NCI-H1694 (cell line): ENCODE measurements at regions not wholly inside any gene's neighbourhood (a gene's known extent, or its start where the extent isn't known, plus 50 kb on each side); places are given as distances from the start of the nearest gene placed in this dataset.

Source experiments
- DNase-seq: peaks from one replicate; lab custom pipeline; 2025; lab: John Stamatoyannopoulos, UW

DNA sequence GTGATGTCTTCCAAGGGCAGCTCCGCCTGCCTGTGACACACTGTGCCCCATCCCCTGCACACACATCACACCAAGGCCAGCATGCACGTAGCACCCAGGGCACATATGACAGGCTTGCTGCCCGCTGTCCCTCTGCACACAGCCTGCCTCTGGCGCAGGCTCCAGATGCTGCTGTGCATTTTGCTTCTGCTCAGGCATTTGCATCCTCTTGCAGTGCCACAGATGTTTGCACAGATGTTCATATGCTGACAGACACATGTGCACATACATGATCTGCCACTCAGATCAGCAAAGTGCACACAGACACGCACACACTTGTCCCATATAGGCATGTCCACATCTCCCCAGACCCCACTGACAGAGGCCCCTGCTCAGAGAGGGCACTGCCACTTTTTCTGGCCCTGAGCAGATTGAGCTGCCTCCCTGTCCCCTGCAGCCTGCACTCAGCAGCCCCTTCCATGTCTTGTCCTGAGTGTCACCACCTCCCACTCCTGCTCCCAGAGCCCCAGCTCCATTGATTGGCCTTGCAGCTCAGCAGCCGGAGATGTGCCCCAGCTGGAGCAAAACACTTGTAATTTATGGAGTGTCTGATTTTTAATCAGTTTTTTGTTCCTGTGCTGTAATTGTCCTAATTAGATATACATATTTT, 115.1 kb upstream of the RPL38 start:
- DNase-seq, result no peak

DNA sequence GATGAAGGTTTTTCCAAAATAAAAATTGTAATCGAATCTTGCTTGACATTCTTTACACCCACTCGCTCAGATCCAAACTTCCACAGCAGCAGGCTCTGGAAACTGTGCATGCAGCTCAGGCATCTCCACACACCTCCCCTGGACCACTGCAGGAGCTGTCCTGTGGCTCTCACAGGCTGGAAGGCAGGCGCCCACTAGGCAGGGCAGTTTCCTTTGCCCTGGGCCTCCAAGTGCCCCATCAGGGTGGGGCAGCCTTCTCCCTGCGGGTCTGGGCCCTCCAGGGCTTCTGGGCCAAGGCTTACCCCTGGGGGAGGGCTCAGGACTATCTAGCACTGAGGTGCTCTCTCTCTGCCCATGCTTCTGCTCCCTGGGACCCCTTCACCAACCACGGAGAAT, 114.5 kb upstream of the RPL38 start:
- no peak for DNase-seq

DNA sequence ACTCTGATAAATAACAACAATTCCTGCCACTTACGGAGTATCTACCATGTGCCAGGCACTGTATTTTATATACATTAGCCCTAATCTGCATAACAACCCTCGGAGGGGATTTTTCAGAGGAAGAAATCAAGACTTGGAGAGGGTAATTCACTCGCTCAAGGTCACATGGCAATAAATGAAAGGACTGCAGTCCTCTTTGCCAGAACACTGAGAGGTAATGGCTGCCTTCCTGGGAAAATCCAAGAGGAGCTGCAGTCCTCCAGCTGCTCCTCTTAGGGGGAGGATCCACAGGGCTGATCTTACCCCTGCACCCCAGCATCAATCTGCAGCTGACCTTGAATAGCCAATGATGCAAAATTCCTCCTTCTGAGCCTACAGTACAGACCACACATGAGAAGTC, 114.1 kb upstream of the RPL38 start:
- DNase-seq, result no peak

DNA sequence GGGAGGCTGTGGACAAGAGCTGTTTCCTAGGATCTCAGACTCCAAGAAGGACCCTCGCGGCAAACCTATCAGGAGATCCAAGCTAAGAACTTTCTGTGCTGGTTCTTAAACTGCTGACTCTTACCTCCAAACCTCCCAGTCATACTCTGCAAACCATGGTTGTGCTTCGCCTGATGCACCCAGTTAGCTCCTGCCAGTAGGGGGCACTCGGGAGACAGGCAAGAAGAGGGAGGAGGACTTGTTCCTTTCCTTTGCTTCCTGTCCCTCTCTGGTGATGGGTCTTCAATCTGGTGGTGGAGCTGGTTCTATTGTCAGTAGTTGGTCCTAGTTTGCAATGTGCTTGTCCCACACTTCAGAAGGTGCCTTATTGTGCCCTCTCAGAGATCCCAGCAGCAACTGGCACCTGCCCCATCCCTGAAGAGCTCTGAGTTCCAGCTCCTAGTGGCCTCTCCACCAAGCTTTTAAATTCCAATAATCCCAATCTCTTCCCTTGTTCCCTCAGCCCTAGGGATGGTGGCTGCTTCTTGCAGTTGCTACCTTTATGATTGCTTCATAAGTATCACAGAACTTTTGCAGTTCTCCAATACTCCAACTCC, 113.5 kb upstream of the RPL38 start:
- DNase-seq, result peak; percentile 84

DNA sequence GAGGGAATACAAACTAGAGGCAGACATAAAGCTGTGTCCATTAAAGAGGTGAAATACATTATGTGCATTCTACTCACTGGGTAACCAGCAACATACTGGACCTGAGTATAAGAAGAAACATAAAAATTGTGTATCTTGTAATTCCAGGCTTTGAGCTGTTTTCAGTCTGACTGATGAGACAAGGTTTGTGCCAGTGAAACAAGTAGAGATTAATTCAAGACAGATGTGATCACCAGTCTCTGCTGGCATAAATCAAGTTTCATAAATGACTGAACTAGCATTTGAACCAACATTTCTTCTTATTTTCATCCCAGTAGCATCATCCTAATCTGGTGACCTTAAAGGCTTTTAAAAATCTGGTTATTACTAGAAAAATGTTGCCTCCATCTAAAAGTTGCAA, 108.8 kb upstream of the RPL38 start:
- no peak for DNase-seq

DNA sequence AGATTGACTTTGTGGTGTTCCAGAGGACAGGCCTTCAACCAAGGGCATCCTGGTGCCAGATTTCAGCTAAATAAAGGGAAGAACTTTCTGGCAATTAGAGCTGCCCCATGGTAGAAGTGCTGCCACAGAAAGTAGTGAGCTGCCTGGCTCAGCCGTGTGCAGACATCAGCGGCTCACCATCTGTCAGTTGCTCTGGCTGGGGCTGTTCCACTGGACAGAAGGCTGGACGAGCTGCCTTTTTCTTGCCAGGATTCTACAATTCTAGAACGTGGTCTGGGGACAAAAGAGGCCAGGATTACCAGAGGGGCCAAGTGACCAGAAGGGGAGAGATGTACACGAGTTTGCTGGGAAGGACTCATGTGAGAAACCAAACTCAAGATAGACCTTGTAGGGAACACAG, 107.0 kb upstream of the RPL38 start:
- DNase-seq, result no peak

DNA sequence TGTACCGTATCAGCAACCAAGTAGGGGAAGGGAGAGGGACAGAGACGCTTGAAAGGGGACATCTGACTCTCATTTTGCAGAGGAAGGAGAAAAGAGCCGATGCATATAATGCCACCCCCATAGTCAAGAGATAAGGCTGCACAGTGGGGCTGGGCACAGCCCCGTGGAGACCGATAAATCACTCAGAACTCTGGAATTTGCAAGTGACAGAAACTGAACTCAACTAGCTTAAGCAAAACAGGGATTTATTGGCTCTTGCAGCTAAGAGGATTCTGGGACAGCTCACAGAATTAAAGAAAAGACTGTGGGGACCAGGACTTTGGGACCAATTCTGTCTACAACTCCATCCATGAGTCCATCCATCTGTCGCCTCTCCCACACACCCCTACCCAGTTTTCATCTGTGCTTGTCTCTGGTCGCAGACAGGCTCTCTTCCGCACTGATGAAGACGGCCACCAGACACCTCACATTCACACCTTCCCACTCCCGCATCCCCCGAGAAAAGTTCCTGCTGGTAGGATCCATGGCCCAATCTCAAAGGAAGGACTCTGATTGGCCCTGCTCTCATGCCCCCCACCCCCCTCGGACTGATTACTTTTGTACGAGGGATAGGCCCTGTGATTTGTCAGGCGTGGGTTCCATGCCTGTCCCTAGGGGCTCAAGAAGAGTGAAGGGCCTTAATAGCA, 105.9 kb upstream of the RPL38 start:
- no peak for DNase-seq

DNA sequence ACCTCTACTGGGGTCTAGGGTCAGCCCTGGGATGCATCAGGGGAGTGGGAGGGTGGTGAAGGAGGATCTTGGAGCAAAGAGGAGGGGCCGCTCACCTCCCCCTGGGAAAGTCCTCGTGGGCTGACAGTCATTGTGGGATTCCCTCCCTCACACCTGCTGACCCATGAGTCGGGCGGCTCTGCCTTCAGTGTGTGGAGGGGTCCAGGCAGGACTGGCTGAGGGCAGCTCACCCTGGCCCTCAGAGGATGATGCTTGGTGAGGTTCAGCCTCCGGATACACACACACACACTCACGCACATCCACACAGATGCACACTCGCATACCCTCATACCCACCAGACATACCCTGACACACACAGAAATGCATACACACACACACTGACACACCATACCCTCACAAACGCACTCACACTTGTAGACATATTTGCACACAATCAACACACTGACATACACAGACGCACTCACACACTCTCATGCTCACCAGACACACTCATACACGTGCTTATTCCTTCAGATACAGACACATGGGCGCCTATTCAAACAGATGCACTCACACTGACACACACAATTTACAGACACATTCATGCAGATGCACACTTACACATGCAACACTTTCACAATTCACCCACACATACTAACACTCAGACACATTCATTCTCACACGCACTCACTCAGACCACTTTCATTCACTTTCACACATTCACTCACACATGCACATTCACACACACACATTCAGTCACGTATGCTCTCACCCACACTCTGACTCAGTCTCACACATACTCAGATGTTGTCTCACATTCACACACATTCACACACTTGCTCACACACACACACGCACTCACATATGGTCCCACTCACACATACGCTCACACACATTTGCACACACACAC, 105.1 kb upstream of the RPL38 start:
- no peak for DNase-seq

DNA sequence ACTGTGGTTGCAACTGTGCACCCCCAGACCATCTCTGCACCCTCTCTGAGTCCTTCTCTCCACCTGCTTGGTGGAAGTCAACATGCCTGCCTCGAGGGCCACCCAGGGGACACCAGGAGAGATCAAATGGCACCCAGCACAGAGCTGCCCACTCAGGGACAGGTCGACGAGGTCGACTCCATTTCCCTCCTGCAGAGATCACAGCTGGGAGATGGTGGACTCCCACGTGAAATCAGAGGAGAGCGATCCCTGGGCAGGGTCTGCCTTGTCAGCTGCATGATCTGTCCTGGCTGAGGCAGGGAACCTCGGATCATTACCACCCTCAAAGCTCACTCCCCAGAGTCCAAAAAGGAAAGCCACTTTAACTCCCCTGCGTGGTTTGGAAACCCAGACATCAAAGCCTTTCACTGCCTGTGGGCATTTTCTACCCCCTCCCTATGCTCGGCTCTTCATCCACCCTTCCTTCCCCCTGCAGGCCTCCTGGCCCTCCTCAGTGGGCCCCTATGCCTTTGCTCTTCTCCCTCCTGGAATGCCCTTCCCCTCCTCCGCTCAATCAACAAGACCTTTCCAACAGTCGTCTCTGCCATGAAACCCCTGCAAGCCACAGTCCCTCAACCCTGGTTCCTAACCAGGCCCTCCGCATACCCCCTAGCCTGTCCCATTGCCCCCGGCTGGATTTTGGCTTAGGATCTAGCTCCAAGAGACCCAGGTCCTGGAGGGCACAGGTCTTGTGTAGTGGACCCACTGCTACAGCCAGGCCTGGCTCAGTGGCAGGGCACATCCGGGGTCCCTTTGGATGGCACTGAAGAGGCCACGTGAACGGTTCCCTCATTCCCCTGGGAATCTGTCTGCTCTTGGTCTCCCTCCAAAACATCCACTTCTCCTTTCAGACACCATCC, 103.8 kb upstream of the RPL38 start:
- DNase-seq, result no peak

DNA sequence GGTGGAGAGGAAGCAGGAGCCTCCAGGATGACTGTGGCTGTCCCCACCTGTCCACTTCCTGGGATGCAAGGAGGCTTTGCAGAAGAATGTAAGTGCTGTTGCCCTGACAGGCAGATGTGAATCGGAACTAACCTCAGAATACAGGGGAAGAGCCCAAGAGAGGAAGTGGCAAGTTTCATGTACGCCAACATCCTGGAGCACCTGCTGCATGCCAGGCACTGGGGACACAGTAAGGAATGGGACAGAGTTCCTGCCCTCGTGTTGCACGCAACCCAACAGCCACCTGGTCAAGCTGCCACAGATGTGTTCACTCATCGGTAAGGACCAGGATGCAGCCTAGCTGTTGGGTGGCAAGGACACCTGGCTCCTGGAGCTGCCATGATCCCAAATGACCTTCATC, 98.6 kb upstream of the RPL38 start:
- no peak for DNase-seq

DNA sequence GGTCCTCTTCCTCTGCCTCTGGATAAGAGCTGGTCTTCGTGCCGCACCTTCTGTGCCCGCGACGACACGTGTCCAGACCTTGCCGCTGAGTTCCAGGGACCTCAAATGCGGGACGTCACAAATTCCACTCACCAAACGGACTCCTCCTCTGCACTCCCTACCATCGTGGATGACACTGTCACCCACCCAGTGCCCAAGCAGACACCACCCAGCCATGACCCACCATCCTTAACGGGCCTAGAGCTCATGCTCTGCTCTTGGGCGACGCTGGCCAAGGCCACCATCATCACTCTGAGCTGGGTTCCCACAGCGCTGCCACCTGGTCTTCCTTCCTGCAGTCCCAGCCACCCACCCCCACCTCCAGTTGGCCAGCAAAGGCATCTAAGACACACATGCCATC, 96.4 kb upstream of the RPL38 start:
- no peak for DNase-seq

DNA sequence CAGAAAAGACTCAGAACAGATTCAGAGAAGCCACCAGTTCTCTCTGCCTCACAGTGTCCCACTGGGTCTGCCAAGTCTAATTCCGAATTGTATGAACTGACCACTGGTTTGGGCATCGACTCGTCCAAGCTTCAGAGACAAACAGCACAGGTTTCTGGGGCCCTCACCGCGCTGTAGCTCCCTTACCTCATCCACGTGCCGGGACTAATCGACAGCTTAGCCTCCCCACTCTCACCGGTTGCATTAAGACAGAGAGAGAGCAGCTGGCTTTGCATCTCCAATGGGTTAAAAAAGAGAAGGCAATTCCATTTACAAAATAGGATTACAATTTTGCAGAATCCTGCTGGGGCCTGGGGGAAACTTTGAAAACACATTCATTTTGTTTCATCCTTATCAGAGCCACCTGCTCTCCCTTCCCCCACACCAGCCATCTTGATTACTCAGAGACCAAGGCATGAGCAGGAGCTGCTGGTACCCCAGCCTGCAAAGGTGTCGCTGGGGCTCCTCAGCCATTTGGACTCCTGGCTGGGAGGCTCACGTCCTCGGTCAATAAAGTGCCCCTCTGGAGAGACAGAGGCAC, 95.3 kb upstream of the RPL38 start:
- DNase-seq, result no peak

DNA sequence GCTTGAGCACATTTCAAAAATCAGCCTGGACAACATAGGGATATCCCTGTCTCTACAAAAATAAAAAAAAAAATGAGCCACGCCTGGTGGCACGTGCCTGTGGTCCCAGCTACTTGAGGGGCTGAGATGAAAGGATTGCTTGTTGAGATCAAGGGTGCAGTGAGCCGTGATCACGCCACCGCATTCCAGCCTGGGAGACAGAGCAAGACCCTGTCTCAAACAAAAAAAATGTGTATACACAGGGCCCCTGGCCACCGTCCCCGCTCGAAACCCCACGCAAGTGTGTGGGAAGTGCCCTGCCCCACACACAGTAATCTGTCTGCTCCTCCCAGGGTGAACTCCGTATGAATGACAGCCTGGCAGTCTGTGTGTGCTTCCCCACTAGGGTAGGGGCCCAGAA, 93.0 kb upstream of the RPL38 start:
- no peak for DNase-seq

DNA sequence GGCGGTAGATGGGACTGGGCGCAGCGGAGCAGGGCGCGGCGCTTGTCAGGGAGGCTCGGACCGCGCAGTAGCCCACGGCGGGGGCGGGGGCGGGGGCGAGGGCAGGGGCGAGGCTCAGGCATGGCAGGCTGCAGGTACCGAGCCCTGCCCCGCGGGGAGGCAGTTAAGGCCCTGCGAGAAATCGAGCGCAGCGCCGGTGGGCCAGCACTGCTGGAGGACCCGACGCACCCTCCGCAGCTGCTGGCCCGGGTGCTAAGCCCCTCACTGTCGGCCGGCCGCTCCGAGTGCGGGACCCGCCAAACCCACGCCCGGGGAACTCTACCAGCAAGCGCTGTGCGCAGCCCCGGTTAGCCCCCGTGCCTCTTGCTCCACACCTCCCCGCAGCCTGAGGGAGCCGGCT, 90.2 kb upstream of the RPL38 start:
- no peak for DNase-seq

DNA sequence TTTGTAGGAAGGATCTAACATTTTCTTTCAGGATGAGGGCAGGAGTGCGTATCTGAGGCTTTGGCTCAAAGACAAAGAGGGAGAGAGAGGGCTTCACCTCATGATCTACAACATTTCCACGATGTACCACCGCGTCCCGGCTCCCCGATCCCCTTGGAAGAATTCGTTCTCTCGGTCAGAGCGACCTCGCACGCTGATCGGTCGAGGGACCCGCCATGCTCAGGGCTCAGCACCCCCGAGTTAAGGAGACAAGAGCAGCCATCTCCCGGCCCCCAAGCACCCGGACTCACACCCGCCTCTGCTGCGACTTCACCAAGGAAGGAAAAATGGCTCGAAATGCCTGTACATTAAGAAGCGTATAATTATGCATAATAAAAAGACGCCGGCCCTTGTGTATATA, 89.5 kb upstream of the RPL38 start:
- no peak for DNase-seq

DNA sequence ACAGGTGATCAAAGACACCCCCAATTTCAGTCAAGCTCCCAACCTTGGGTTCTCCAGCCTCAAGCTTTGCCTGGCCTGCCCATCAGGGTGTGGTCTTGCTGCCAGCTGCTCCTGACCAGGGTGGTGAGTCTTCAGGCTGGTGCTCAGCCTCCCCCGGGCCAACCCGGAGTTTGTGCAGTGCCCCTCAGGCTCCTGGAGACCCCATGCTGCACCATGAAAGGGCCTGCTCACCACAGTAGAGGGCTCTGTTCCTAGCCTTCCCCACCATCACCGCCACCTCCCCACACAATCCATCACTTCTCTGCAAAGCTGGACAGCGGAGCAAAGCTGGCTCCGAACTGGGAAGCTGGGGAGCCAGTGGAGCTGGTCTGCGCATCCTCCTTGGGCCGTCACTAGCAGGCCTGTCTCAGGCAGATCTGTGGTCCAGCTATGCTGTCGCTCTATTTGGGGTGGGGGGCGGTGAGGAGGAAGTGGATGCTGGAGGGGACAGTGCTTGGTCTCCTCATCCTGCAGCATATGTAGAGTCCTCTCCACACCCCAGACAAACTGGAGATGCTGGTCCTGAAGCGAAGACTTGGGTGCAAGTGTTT, 88.5 kb upstream of the RPL38 start:
- no peak for DNase-seq

DNA sequence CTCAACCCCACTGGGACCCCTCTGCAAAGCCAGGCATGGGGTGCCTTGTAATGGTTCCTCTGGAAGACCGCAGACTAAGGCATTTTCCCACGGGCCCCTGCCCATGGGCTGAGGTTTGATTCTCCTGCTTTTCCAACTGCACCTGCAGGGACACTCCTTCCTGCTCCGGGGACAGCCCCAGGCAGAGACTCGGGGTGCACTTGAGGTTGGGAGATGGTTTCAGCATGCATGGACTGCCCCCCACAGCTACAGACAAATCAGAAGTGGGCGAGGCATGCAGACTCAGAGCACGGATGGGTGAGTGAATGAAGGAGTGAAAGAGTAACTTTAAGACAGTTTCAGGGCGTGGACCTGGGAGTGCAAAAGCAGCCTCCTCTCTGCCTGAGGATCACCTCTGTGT, 87.9 kb upstream of the RPL38 start:
- DNase-seq, result no peak

DNA sequence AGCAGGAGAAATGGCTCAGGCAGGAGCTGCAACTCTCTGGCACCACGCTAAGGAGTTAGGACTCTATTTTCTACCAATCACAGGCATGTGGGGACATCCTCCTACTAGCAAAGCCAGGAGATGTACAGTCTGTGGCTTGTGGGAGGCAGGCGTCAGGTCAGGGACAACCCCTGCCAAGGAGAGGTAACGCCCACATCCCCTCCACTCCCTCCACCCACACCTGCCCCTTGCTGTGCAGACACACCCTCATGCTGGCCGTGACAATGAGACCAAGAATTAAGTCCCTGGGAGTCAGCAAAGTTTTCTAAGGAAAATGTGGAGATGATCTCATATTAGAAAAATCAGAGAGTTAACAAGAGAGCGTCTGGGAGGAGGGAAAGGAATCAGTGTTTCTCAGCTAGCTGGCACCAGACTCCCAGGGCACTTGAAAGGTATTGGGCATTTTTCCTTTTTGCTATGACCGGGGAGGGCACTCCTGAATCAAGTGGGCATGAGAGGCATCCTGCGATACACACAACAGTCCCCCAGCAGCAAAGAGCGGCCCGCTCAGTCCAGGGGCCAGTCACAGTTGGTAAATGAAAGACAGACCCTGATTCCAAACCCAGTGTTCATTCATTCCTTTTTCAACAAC, 87.3 kb upstream of the RPL38 start:
- DNase-seq, result no peak

DNA sequence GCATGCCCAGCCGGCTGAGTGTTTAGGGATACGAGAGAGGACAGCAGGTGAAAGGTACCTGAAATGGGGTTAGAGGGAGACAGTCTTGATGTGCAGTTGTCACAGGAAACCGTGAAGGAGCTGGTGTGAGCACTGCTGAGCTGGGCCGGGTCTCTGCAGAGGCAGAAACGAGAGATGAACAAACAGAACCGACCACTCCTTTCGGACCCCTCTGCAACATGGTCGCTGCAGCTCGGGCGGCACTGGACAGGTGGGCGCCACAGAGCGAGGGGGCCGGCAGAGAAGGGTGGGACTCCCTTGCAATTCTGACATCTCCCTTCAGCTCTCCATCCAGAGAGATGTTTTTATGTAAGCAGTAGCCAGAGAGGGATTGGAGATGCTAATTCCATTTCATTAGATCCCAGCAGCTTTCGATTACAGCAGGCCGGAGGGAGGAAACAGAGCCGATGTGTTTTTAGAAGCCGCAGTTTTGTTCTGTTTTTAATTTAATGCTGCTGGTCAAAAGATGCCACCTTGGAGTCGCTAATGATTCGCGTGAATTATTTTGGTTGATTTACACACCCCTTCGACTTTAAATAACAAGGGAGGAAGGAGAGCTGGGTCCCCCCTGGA, 86.3 kb upstream of the RPL38 start:
- no peak for DNase-seq

DNA sequence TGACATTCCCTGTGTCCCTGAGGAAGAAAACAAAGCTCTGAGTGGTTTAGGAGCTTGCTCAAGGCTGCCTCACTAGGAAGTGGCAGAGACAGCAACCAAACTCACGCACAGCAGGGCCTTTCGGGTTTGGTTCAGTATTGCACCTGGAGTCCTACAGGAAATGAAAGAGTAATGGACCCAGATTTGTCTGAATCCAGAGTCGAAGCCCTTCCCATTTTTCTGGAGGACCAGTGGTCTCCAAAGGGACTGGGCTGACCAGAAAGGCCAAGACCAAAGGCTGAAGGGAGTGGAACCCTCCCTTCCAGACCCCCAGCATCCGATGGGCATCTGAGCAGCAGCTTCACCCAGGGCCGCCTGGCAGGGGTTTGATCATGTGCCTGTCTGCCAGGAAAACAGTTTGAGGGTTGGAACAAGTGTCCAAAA, 85.5 kb upstream of the RPL38 start:
- DNase-seq, result peak; percentile 68
